HepG2 (cell line): ENCODE measurements at regions not wholly inside any gene's neighbourhood (a gene's known extent, or its start where the extent isn't known, plus 50 kb on each side); places are given as distances from the start of the nearest gene placed in this dataset.
"Not testable (repeated sequence)": the region's sequence is repeated elsewhere in the genome, so short reads cannot be mapped to it uniquely, and the experiment has no call there.

Source experiments
- CTCF ChIP-seq: sonication (generic); formaldehyde crosslinking; IDR thresholded peaks from 2 replicates; pipeline ENCODE4 v1.5.0; 2020; ENCODE audit warnings: mild to moderate bottlenecking, missing genetic modification reagents, moderate library complexity
- ESRRA ChIP-seq: sonication (generic); formaldehyde crosslinking; IDR thresholded peaks from 2 replicates; pipeline ENCODE4 v1.5.1; 2020; ENCODE audit warnings: mild to moderate bottlenecking, low read depth, missing genetic modification reagents
- KDM6A ChIP-seq: IDR thresholded peaks from 2 replicates; pipeline ENCODE4 v1.6.1; 2016; ENCODE audit warnings: low read depth
- NFE2L2 ChIP-seq: fragments of 150-350 bp; IDR thresholded peaks from 2 replicates; pipeline ENCODE4 v1.6.1; 2014; ENCODE audit warnings: low read length
- NR2C2 ChIP-seq: sonication (generic); formaldehyde crosslinking; IDR thresholded peaks from 2 replicates; pipeline ENCODE4 v1.4.0; 2020; ENCODE audit warnings: missing genetic modification reagents, mild to moderate bottlenecking, moderate library complexity, borderline replicate concordance
- POLR2A ChIP-seq, 2 experiments: IDR thresholded peaks; 2 replicates each; pipeline ENCODE4 v1.6.1; 2011; ENCODE audit warnings: low read depth in 2 of 2, low read length in 2 of 2, mild to moderate bottlenecking in 1 of 2, moderate library complexity in 1 of 2; ENCODE audit not compliant: insufficient read depth in 1 of 2
- REST ChIP-seq, 2 experiments: IDR thresholded peaks; 2 replicates each; pipeline ENCODE4 v1.6.1; 2011 to 2012; ENCODE audit warnings: low read length in 2 of 2, borderline replicate concordance in 1 of 2, low read depth in 1 of 2, mild to moderate bottlenecking in 1 of 2, moderate library complexity in 1 of 2
- ZNF10 ChIP-seq: sonication (generic); formaldehyde crosslinking; IDR thresholded peaks from 2 replicates; pipeline ENCODE4 v1.4.0; 2020; ENCODE audit warnings: mild to moderate bottlenecking, low read depth, missing genetic modification reagents, borderline replicate concordance
- ZNF142 ChIP-seq: sonication (generic); formaldehyde crosslinking; IDR thresholded peaks from 2 replicates; pipeline ENCODE4 v1.4.0; 2020; ENCODE audit warnings: missing genetic modification reagents
- ZNF275 ChIP-seq: sonication (generic); formaldehyde crosslinking; IDR thresholded peaks from 2 replicates; pipeline ENCODE4 v1.8.0; 2022; ENCODE audit warnings: missing genetic modification reagents, mild to moderate bottlenecking, inconsistent platforms, borderline replicate concordance
- ZNF282 ChIP-seq: fragments of 450-650 bp; IDR thresholded peaks from 2 replicates; pipeline ENCODE4 v1.6.1; 2018; ENCODE audit not compliant: partially characterized antibody
- ZNF3 ChIP-seq: IDR thresholded peaks from 2 replicates; pipeline ENCODE4 v1.7.0; 2017; ENCODE audit warnings: inconsistent platforms
- ZNF766 ChIP-seq: sonication (generic); formaldehyde crosslinking; IDR thresholded peaks from 2 replicates; pipeline ENCODE4 v1.5.0; 2020; ENCODE audit warnings: missing genetic modification reagents, borderline replicate concordance

DNA sequence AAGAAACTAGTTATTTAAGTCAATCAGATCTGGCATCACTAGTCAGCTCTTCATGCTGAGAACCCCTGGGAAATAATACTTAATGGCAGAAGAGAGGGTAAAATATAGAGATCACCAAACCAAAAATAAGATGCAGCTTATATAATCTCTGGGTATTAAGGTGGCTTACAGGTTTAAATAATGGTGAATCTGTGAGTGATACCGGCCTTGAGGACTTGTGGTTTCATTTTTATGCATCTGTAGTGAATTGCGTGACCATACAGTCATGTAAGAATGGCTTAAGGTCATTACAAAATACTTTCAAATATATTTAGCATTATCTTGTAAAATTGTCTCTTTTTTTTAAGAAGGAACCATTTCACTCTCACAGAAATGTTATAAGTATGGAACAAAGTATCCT lies 1192.2 kb downstream of the RPIA start:
- TF ChIP-seq ZNF10 (CRISPR knock-in tag); POLR2A (IDR thresholded peaks at IDR 0.05; ENCODE audit: insufficient read depth in 1 of 2, low read depth in 2 of 2, low read length in 2 of 2); ZNF3 (CRISPR knock-in tag); CTCF; ZNF142 (CRISPR knock-in tag); ZNF766 (CRISPR knock-in tag); ZNF275 (CRISPR knock-in tag); KDM6A (CRISPR knock-in tag); NR2C2 (CRISPR knock-in tag); ZNF282; REST (IDR thresholded peaks at IDR 0.05; ENCODE audit: borderline replicate concordance in 1 of 2, low read depth in 1 of 2, low read length in 2 of 2); NFE2L2; ESRRA (CRISPR knock-in tag): not testable (repeated sequence)
